SIG-M5 treated with dmso at 0.1 percent for 504 hours (cell line): ENCODE measurements at regions not wholly inside any gene's neighbourhood (a gene's known extent, or its start where the extent isn't known, plus 50 kb on each side); places are given as distances from the start of the nearest gene placed in this dataset.

Experiments used
- DNase-seq: peaks from one replicate; lab custom pipeline; 2025; ENCODE audit not compliant: unreplicated experiment; lab: John Stamatoyannopoulos, UW

DNA sequence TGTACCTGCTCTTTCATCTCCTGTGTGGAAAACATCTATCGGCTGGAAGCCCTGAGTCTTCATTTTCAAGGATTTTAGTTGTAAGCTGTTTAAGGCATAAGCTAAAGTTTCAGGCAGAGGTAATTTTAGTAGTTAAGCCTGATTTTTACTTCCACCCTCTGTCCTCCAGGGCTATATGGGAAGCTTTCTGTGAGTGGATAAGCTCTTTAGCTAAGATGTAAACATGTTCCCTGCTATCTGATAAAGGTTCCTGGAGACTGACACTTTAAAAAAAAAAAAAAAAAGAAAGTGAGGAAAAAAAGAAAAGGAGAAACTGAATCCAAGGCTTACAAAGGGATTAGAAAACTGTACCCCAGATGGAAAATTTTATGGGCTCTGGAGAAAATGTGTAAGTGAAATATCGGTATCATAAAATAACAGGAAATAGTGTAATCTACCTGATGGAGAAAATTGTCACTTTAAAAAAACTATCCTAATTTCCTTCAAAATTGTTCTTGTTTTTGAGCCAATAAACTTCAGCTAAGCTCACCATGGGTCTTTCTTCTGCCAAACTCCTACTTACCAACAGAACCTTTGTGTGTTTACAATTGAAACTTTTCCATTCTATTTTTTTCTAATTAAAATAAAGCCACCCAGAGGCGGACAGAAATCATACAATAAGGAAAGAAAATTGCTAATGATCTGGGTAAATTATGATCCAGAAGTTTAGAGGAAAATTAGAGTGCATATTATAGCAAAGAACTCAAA is 180.5 kb downstream of the TGFB2 start:
- no peak for DNase-seq

DNA sequence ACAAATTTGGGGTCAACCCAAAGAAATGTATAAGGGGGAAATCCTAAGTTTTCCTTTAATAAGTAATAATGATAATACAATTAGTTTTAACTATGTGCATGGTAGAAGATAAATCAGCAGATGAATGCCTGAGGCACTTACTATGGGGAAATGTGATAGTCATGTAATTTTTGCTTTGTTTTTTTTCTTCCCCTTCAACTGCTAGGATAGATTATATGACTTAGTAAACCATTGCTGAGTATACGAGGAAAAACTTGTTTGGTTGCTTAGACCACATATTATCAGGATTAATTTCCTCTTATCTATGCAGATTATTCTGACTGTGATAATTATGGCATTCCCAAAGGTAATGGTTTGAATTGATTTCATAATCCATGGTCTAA is 181.1 kb downstream of the TGFB2 start:
- no peak for DNase-seq

DNA sequence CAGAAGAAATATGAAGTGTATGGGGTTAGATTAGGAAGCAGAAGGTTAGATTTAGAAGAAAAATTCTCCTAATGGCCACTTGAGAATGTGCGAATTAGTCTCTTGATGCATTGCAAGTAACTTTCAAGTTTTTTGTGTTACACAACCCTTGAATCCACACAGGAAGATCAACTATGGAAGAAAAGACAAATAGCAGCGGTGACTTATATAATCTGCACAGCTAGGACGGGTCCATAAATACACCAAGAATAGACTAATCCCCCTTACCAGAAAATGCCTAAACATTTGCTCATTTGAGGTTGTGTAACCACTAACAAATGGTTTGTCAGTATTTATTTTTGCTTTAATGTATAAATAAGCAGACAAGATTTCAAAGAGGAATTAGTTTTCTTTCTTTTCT is 182.6 kb downstream of the TGFB2 start:
- no peak for DNase-seq

DNA sequence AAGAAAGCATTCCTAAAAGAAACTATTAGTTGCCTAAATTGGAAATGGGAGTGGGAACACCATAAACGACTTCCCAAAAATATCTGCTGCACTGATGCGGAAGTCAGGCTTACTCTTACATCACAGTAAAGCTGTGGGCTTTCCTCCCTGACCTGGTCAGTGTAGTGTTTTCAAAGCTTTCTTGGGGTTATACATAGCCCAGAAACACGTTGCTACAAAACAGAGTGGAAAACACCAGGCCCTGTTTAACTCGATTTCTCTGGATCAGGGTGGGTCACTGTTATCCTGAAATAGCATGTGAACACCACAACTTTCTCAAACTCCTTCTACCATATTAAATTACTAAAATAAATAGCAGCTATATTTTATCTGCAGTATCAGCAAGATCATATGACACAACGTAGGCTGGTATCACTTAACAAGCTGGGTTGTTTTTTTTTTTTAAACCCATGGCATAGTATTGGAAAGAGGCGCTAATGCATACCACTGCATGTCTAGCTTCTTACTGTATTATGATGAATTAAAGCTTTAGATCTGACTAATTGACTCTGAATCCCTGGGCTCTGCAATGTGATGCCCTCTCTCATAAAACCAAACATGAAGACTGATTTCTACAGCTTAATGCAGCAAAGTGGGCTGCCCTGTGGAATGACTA is 184.6 kb downstream of the TGFB2 start:
- DNase-seq = no peak

DNA sequence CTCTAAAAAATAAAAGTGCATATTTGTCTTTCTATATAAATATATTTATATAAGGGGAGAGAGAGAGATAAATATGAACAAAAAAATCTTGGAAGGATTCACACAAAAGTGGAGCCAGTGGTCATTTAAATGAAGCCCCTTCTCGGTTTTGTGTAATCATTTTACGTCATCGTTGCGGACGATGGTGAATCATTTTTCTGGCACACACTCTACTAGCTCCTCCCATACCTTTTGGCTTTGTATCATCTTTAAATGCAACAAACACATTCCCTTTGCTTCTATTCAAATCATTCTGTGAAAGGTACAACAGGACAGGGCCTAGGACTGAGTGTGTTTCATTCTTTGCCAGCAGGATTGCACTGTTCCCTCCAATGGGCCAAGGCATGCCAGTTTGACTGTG is 186.8 kb downstream of the TGFB2 start:
- DNase-seq = no peak

DNA sequence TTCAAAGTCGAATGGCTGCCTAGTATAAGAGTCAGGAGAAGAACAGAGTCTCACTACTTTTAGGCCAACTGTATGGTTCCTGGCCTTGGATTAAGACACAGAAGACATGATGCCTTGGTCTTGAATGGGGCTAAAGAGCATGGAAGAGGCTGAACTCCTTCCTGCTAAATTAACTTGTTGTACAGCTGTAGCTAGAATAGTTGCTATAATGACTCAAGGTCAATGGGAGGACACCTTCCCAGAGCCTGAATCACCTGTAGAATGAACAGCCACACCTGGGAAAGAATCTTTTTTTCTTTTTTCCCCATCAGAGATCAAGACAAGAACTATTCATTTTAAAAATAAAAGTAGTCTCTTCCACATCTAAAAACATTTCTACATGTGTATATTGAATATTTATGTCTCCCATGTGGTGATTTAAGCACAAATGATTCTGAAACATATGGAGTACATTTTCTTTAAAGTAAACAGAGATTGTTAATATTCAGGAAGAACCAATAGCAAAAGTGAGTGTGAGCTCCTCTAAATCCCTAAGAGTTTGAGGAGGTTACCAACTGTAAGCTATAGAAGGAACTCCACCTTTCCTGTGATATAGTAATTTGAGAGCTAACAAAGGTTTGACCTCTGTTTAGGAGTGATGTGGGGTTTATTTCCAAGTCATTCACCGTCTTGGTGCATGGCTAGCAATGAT is 191.3 kb downstream of the TGFB2 start:
- no peak for DNase-seq

DNA sequence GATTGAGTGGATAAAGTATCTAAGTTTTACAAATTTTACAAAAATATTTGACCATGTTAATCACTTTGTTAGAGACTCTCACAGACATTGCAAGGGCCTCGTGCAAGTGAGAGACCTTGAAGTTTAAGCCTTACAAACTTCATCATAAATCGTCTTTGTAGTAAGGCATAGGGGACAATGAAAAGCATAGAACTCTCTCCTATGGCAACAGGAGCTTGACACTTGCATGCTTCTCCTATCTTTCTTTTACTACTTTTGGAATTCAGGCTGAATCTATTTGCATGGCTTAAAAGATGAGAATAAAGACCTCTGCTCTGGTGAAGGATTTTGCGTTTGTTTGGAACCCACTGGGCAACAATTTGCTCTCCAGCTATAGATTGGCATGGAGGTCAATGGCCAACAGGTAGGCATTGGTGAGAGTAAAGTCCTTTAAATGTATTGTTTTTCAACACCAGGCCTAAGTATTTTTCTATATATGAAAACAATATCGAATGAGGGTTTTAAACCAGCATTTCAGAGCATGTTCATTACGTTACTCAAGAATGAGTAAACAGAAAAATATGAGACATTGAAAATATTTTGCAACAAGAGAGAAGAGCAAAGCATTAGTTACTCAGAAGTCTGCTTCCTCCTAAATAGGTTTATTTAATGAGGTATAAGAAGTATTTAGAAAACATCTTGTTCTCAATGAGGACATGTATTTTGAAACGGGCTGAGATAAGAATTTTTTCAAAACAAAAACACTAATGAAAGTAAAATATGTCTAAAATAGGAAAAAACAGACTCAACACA is 192.2 kb downstream of the TGFB2 start:
- no peak for DNase-seq

DNA sequence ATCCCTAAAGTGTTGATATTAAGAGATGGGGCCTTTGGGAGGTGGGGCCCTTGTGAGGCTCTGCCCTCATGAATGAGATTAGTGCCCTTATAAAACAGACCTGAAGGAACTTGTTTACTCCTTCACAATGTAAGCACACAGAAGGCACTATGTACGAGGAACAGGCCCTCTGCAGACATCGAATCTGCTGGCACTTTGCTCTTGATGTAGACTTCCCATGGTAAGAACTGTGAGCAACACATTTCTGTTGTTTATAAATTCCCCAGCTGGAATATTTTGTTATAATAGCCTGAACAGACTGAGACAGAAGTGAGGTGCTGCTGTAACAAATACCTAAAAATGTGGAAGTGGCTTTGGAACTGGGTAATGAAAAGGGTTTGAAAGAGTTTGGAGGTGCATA is 193.2 kb downstream of the TGFB2 start:
- no peak for DNase-seq

DNA sequence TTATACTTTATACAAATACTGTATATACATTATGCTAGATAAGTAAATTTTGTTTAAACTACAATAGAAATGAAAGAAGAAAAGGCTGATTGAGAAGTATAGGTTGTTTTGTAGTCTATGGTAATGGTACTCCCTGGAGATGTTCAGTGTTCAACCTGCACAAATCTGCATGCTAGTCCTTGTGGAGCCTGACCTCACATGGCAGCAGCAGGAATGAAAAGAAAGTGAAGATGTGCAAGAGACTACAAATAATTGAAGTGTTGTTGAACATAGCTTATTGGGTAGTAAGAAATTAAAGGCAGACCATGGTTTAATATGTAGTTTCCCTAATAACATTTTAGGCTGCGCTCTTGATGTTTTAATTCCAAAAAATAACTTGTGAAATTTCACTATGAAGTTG is 201.2 kb downstream of the TGFB2 start:
- no peak for DNase-seq

DNA sequence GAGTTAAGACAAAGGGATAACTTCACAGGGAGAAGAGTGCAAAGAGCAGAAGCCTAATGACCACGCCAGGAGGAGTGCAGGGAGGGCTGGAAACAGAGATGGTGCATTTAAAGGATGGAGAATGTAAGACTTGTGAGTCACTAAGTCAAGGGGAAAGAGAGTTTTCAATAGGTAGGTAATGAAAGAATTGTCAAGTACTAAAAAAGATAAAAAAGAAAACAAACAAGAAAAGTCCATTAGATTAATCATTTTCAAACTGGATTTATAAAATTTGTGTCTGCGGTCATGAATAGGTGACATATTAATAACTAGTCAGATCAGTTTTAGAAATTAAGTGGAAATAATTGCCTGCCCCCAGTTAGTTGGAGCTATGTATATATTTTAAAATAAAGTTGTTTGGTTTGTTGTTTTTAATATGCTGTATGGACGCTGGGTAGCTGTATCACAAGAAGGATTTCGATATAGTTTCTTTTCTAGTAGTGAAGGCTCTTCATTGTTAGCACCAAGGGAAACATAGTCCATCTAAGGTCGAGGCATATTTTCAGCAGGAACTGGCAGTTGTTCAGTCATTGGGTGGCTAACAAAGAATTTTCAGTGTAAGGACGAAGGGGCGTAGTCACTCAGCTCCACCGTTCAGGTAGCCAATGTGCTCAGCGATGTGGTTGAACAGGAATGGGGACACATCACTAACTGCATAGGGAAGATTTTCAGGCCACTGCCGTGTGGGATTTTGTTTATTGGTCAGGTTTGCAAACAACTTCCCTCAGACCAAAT is 203.0 kb downstream of the TGFB2 start:
- DNase-seq = no peak

DNA sequence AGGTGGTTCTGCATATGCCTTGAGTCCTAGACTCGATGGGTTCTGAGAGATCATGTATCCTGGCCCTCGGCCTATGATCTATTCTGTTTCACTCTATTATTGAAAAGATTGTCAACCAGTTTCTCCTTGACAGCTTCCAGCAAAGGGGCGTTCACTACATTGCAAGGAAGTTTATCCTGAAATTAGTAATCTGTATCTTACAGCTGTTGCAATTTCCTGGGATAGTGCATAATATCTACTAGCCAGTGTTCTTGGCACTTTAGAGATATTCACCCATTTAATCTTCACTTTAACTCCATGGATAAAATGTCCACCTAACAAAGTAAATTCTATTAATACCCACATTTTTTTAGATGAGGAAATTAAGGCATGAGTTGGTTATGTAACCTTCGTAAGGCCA is 203.6 kb downstream of the TGFB2 start:
- DNase-seq = no peak

DNA sequence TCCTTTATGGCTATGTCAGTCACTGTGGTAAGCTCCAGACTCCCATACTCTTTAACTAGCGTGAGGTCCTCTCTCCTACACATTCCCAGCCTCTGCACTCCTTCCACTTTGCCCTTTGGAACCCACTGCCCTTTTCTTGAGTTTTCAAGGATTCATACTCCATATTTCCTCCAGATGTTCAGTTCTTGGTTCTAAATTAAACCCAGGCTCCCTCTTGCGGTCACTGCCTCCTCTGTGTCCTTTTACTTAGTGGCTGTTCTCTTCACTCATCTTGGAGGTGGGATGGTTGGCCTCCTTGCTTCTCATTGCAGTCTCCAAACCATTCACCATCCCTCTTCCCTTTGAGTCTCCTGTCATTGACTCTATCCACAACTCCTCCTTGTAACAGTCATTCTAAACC is 208.1 kb downstream of the TGFB2 start:
- DNase-seq = no peak

DNA sequence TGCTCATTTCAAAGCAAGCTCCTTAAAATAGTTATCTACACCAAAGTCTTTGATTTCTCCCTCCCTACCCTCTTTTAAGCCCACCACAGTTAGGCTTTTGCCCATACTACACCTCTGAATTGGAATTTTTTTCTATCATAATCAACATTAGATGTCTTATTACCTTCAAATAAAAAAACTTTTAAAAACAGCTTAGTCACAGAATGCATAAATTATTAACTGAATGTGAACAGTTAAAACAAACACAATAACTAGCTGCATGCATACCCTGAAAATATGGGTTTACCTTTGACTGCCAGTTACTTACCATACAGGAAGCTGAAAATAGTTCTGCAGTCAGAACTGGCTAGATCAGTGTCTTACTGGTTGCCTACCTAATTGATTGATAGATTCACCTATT is 210.9 kb downstream of the TGFB2 start:
- no peak for DNase-seq

DNA sequence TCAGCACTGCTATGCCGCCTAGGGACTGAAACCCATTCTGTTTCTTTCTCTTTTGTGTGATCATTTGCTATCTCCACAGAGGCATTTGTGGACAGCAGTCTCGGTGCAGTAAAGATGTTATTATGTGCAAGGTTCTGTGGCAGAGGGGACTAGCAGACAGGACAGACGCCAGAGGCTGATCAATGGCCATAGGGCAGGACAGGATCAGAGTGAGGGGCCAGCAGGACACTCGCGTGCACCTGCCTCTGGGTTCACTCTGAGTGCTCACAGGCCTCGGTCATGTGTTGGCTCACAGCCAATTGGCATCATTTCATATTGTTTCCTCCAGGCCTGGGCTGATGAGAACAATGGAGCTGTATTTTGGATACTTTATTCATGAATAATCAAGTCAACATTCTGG is 212.6 kb downstream of the TGFB2 start:
- DNase-seq = no peak

DNA sequence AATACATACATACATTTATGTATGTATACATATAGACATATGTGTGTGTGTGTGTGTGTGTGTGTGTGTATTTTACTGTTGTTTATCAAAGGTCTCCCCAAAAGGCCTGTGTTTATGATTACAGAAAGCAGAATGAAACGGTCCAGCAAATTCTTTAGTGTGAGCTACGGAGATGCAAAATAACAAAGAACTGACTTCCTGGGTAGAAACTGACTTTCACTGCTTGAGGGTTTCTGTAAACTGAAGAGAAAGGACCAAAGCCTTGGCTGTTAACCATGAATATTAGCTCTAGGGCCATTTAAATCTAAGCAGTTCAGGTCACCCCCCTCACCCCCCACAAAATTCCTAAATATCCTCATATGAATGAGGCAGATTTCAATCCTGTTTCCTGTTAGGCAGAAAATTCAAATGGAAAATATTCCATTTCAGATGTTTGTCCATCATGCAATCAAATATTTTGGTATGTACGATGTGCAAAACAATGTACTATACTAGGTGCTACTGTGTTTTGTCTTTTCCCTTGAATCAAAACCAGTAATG is 213.2 kb downstream of the TGFB2 start:
- no peak for DNase-seq

DNA sequence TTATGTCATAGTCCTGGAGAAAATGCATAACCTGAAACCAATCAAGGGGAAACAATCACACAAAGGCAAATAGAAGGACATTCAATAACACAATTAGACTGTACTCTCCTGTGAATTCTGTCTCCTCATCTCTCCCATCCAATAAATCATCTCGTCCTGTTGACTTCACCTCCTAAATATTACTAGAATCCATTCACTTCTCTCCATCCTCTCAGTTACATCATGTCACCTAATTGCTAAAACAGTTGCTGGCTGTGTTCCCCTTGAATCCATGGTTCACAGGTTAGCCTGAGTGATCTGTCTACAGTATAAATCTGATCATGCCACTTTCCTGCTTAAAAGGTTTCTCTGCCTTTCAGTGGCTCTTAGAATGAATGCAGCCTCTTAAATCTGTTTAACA is 220.2 kb downstream of the TGFB2 start:
- no peak for DNase-seq

DNA sequence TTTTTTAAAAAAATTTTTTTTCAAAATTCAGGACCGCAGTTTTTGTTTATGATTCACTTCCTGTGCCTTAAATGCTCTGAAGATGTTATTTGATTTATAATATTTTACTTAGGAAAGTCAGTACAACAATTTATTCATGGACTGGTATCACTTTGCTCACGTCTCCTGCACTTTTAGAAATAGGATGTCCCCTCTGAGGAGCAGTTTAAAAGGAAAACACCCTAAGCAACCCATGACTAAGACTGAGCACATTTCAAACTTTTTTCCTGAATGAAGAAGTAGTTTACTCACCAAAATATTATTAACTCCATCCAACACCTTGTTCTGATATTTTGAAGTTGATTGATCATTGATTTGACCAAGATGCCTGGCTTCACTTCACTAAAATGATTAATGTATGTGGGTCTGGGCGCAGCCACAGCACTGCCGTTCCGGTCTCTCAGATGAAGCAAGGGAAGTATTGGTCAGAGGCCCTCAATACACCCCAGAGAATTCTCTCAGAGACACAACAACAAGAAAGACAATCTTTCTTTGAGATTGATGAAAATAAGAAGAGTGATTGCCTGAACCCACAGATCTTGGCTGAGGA is 223.9 kb downstream of the TGFB2 start:
- no peak for DNase-seq

DNA sequence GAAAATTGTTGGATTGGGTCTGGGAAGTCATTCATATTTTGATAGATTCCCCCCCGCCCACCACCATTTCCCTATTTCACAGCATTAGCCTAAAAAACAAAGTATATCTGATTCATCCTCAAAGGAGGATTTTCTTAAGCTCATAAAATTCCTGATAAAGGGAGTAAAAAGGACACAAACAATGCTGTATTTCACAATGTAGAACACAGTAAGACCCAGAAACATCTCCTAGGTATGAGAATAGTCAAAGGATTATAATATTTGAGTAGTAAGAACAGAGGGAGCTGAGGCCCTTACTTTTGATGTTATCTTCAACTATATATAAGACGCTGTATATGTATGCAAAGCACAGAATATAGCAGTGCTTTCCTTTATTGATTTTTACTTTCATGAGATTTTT is 225.3 kb downstream of the TGFB2 start:
- no peak for DNase-seq

DNA sequence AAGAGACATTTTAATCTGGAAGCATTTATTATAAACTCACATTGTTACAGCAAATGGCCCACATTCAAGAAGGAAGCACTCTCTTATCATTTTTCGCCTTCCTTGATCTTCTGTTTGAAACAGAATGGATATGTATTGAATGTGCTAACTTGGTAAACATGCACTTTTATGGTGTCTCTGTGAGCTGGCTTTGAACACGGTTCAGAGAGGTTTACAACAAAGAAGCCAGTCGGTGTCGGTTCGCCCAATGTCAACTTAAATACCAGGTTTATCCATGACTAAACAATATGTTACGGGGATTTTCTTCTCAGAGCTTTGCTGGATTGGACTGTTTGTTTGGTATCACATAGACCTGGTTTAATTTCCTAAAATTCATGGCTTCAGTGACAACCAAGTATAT is 226.4 kb downstream of the TGFB2 start:
- DNase-seq = no peak

DNA sequence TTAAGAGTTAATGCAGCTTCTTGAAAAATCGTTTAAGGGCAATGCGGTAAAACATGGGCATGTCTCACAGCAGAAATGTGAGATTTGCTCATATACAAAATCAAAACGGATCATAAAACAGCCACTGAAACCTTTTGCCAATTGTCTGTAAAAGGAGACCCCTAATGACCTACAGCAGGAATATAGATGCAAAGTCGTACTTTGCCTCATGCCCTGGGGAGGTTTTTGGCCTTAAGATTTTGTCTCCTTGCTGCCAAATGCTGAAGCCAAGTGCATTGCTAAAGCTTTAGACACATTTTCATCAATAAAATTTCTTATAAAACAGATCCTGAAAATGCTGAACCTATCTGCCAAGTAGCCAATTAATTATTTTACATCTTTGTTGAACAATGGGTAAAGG is 226.9 kb downstream of the TGFB2 start:
- no peak for DNase-seq
